Heart left ventricle (tissue), 16 donors: ENCODE measurements at regions not wholly inside any gene's neighbourhood (a gene's known extent, or its start where the extent isn't known, plus 50 kb on each side); places are given as distances from the start of the nearest gene placed in this dataset.

Experiments used
- ATAC-seq, 4 donors: fragments of 200-7000 bp; cut with Tn5 transposase; one replicate each; pipeline ENCODE4 v1.9.1; 2020 to 2022; ENCODE audit warnings: moderate library complexity in 4 of 4, mild to moderate bottlenecking in 3 of 4, moderate number of reproducible peaks in 1 of 4
- DNase-seq, 5 donors: peaks; one replicate each; pipeline ENCODE4 v3.0.0-alpha.2; 2020
- H3K27ac ChIP-seq, 12 donors: fragments of 200-600 bp; sonication (generic) in 4 of 12; one replicate each; pipeline versions ENCODE4 v1.5.0 to v1.8.0; 2016 to 2022; ENCODE audit warnings: mild to moderate bottlenecking in 2 of 12
- H3K27me3 ChIP-seq, 9 donors: fragments of 200-600 bp; sonication (generic) in 2 of 9; one replicate each; pipeline versions ENCODE4 v1.5.1 to v1.8.0; 2016 to 2022; ENCODE audit warnings: mild to moderate bottlenecking in 3 of 9
- H3K36me3 ChIP-seq, 9 donors: fragments of 200-600 bp; sonication (generic) in 2 of 9; one replicate each; pipeline versions ENCODE4 v1.5.0 to v1.8.0; 2018 to 2022; ENCODE audit warnings: mild to moderate bottlenecking in 2 of 9
- H3K4me1 ChIP-seq, 12 donors: fragments of 200-600 bp; sonication (generic) in 4 of 12; one replicate each; pipeline versions ENCODE4 v1.5.0 to v1.8.0; 2016 to 2022; ENCODE audit warnings: mild to moderate bottlenecking in 3 of 12
- H3K4me3 ChIP-seq, 12 donors: fragments of 200-600 bp; sonication (generic) in 4 of 12; one replicate each; pipeline versions ENCODE4 v1.5.0 to v1.8.0; 2017 to 2022; ENCODE audit warnings: mild to moderate bottlenecking in 9 of 12, moderate library complexity in 4 of 12
- H3K9me3 ChIP-seq, 12 donors: fragments of 200-600 bp; sonication (generic) in 4 of 12; one replicate each; pipeline versions ENCODE4 v1.5.0 to v1.8.0; 2016 to 2022; ENCODE audit warnings: mild to moderate bottlenecking in 1 of 12
- POLR2A ChIP-seq, 2 donors: fragments of 450-650 bp; IDR thresholded peaks; one replicate each; pipeline ENCODE4 v1.6.1; 2017; ENCODE audit warnings: antibody characterized with exemption in 2 of 2, mild to moderate bottlenecking in 2 of 2, moderate library complexity in 2 of 2
- WGBS, 4 donors: extraction: QIAGEN DNeasy Blood & Tissue Kit in 2 of 4; methylation state at CpG; one replicate each; pipeline versions ENCODE4 v1.1.5 to v1.1.7; 2013 to 2018; 5-methylcytosine and 5-hydroxymethylcytosine counted together
- intact Hi-C, 10 donors: fragments of 100-400 bp; cut with DNase I; formaldehyde crosslinking; loops; one replicate each; pipeline versions ENCODE4 v1.11.1 to v1.14.2; 2022
- TF ChIP-seq, protein P1 (sequence below), 12 donors: fragments of 200-600 bp; sonication (generic) in 4 of 12; IDR thresholded peaks; one replicate each; pipeline versions ENCODE4 v1.5.0 to v1.8.0; 2018 to 2022; ENCODE audit warnings: antibody characterized with exemption in 12 of 12, mild to moderate bottlenecking in 5 of 12
- donor health status: ischemic (EF 13 %, LVEDD 7.1; RV severe dilation, severe dysfunction).
- donor health status: healthy with polysubstance abuse.
- donor health status: DM: no; HTN: yes; CAD: no.
- donor health status: DM: no; HTN: no; CAD: no.
- donor health status: ischemic (EF 25% LVEDD 6.9; RV normal size, moderate dysfunction).
- donor health status: ischemic (EF 25% LVEDD 5.7; RV mildly dilated, moderate dysfunction).
- donor health status: healthy.
- donor health status: DM: yes; HTN: yes; CAD: no.
- donor health status: ischemic (EF 35%, LVEDD 5.7; RV mildly dilated, moderate dysfunction).
- donor health status: nonischemic (EF 11% LVEDD 7.7; RV severe dilation, severe dysfunction).
- donor health status: DM: yes; HTN: yes; CAD: no.
- donor health status: PGD.
- donor health status: ischemic (EF 29% LVEDD 5.4; RV normal size, mild dysfunction).
- donor health status: nonischemic (EF 23%, LVEDD 6.1; RV moderate dilation, normal function).

DNA sequence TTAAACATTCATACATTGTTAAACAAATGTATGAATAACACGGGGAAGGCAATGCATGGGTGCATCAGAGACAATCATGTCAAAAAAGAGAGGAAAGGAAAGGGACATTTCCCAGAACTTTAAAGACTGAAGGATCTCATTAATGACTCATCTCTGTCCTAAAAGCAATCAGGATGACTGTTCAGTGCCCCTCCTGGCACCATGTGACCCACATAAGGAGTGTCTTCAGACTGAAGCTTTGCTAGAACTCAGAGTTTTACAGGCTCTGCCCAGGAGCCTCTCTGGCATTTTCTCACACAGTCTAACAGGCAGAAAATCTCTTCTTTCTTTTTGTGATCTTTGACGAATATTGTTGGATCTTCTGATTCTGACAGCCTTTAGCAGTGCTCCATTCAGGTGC is 315.3 kb downstream of the OTUD1 start:
- H3K36me3 ChIP-seq: no peaks in the 10 kb centered on the region
- TF ChIP-seq POLR2A (IDR thresholded peaks at IDR 0.05): no peak
- TF ChIP-seq, protein P1, sequence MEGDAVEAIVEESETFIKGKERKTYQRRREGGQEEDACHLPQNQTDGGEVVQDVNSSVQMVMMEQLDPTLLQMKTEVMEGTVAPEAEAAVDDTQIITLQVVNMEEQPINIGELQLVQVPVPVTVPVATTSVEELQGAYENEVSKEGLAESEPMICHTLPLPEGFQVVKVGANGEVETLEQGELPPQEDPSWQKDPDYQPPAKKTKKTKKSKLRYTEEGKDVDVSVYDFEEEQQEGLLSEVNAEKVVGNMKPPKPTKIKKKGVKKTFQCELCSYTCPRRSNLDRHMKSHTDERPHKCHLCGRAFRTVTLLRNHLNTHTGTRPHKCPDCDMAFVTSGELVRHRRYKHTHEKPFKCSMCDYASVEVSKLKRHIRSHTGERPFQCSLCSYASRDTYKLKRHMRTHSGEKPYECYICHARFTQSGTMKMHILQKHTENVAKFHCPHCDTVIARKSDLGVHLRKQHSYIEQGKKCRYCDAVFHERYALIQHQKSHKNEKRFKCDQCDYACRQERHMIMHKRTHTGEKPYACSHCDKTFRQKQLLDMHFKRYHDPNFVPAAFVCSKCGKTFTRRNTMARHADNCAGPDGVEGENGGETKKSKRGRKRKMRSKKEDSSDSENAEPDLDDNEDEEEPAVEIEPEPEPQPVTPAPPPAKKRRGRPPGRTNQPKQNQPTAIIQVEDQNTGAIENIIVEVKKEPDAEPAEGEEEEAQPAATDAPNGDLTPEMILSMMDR (IDR thresholded peaks at IDR 0.05): no peak
- H3K4me3 ChIP-seq: no peak overlapping the region
- 63 to 78% (median 66%) methylated on average over 2 of the region's 2 CpGs for WGBS, 4 donors
- H3K4me1 ChIP-seq: no peaks in the 10 kb centered on the region
- H3K27ac ChIP-seq: no peak overlapping the region
- H3K9me3 ChIP-seq: no peaks in the 10 kb centered on the region
- DNase-seq (no peak), ATAC-seq (no peak)
- intact Hi-C loops: no loop called here
- peaks cover 0 to 22% (median 0%) of the 10 kb centered on the region in 9 donors for H3K27me3 ChIP-seq

GRCh38 chr10:23754941-23755340 is 316.1 kb downstream of the OTUD1 start:
- intact Hi-C loops: no loop called here
- DNase-seq: no peak
- Histone ChIP-seq H3K4me1 (no peaks in the 10 kb centered on the region), H3K4me3 (no peak overlapping the region), H3K27me3 (peaks cover 0 to 19% (median 0%) of the 10 kb centered on the region in 9 donors), H3K9me3 (no peaks in the 10 kb centered on the region), H3K27ac (no peak overlapping the region), H3K36me3 (no peaks in the 10 kb centered on the region)
- WGBS, 4 donors: 55 to 71% (median 65%) methylated on average over 5 of the region's 5 CpGs
- ATAC-seq: no peak
- TF ChIP-seq, protein P1 (IDR thresholded peaks at IDR 0.05): no peak
- no peak for TF ChIP-seq POLR2A (IDR thresholded peaks at IDR 0.05)

- Histone ChIP-seq H3K4me1 (no peaks in the 10 kb centered on the region), H3K4me3 (no peak overlapping the region), H3K9me3 (no peaks in the 10 kb centered on the region), H3K27me3 (peaks cover 0 to 21% (median 0%) of the 10 kb centered on the region in 9 donors), H3K27ac (no peak overlapping the region), H3K36me3 (no peaks in the 10 kb centered on the region)
- no peak for DNase-seq
- intact Hi-C loops: no loop called here
- ATAC-seq: no peak
- WGBS, 4 donors: 67 to 72% (median 71%) methylated on average over 4 of the region's 4 CpGs
- TF ChIP-seq POLR2A (IDR thresholded peaks at IDR 0.05): no peak
- TF ChIP-seq, protein P1 (IDR thresholded peaks at IDR 0.05): no peak
Observed at GRCh38 chr10:23755556-23755955, 316.7 kb downstream of the OTUD1 start.

GRCh38 chr10:23768281-23768680 is 329.4 kb downstream of the OTUD1 start:
- no peak for ATAC-seq
- WGBS, 4 donors: 82 to 89% (median 87%) methylated on average over 1 of the region's 1 CpG
- intact Hi-C loops: no loop called here
- Histone ChIP-seq H3K27ac (no peak overlapping the region), H3K4me3 (no peak overlapping the region), H3K9me3 (peaks cover 0 to 21% (median 2%) of the 10 kb centered on the region in 12 donors), H3K36me3 (no peaks in the 10 kb centered on the region), H3K27me3 (no peaks in the 10 kb centered on the region), H3K4me1 (no peaks in the 10 kb centered on the region)
- TF ChIP-seq POLR2A (IDR thresholded peaks at IDR 0.05): no peak
- TF ChIP-seq, protein P1 (IDR thresholded peaks at IDR 0.05): no peak
- no peak for DNase-seq
